Bone marrow (tissue), 2 donors: ENCODE measurements at regions not wholly inside any gene's neighbourhood (a gene's known extent, or its start where the extent isn't known, plus 50 kb on each side); places are given as distances from the start of the nearest gene placed in this dataset.

Experiments
- DNase-seq, 2 donors: peaks; one replicate each; lab custom pipeline; 2025; lab: John Stamatoyannopoulos, UW

GRCh38 chr2:12587729-12588522 is 128.8 kb upstream of the TRIB2 start:
- DNase-seq: peak; percentile 10 to 84

DNA sequence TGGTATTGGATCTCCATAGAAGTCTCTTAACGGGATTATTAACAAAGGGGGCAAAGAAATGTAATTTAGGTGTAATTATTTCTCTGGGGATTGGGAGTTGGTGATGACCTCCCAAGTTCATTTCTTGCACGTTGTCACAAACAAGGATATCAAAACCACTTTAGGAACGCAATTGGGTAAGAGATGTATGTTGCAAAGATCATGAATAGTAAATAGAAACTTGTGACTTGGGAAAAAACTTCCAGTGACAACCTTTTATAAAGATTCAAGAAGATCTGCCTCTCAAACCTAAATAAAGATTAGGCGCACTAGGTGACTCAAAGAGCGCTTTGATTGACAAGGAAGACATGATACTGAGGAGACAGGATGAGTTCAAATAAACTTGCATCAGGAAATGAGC is 127.8 kb upstream of the TRIB2 start:
- no peak for DNase-seq

- no peak for DNase-seq
These were observed 126.9 kb upstream of the TRIB2 start for GRCh38 chr2:12589802-12590320.

DNA sequence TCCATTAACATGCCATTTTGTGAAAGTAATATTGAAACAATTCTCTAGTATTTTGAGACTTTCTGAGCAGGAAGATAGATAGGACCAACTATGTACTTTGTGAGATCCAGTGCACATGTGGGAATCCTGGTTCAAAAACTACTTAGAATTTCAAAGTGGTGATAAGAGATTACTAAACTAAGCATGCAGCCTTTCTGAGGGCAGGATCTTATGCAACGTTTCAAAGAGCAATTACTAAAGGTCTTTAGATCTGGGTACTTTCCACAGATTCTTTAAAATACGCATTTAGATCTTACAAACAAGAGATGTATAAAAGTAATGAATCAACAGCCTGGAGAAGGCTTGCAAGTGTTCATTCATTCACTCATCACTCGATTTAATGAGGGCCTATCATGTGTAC is 124.4 kb upstream of the TRIB2 start:
- DNase-seq: no peak

- DNase-seq: no peak
These were observed 122.1 kb upstream of the TRIB2 start for GRCh38 chr2:12594590-12594989.

DNA sequence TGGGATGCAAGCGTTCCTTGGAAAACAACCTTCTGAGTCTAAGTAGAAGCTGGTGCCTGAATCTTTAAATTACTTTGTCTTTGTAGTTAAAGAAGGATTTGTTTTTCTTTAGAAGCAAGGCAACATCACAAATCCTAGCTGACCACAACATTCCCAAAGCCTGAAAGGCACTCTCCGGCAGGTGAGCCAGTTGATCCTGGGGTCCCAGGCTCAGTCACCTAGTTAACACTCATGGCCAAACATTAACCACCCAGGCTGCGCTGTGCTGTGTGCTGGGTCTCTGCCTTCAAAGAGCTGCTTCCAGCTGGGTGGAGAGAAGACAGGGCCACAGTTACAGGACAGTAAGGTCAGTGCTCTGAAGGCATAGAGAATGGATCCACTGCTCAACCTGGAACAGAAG is 120.0 kb upstream of the TRIB2 start:
- no peak for DNase-seq

- DNase-seq: no peak
These were observed 119.1 kb upstream of the TRIB2 start for GRCh38 chr2:12597610-12598009.

DNA sequence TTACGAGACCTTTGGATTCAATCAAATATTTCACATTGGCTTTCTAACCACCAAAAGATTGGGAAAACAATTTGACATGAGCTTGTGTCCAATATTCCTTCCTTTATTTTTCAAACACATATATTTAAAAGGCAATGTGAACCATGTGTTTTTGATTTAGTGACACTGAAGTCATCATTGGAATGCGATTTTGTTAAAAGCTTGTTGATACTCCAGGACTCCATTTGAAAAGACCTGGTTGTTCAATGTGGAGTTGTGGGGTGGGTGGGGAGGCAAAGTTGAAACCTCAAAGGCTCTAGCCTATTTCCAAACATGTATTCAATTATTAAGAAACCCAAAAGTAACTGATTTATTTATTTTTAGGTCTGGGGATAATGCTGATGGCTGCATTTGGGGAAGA is 114.1 kb upstream of the TRIB2 start:
- no peak for DNase-seq

GRCh38 chr2:12603781-12604295 is 112.9 kb upstream of the TRIB2 start:
- no peak for DNase-seq

DNA sequence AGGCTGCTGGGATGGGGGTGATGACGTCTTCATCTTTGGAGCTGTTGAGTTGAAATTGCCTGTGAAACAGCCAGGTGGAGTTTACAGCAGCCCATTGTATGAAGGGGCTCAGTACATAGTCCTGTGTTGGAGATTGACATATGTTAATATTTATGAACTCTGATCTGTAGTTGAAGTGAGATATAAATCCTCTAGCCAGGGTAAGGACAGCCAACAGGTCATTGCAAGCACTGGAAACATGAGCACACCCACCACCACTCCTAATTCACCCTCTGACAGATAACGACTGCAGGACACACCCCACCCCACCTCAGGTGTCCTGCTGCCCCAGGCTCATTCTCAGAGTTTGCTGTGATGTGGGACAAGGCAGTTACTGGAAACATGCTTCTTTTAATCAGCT is 112.4 kb upstream of the TRIB2 start:
- DNase-seq: no peak

- no peak for DNase-seq
These were observed 111.4 kb upstream of the TRIB2 start for GRCh38 chr2:12605366-12605765.

DNA sequence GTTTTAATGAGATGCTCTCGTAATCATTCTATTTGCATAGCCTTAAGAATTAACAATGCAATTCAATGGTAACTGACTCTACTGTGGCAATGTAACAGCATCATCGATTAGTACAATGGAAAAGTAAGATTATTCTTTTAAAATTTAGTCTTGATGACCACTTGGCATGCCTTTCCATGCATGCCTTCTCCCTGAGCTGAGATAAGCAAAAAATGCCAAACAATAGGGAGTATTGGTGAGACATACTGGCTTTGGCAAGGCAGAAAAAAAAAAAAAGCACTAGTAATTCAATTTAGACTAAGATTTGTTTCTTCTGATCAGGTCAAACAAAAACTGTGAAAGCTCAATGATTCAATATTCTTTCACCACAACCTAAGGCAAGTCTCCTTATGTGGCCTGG is 110.8 kb upstream of the TRIB2 start:
- DNase-seq: no peak

GRCh38 chr2:12606472-12607000 is 110.2 kb upstream of the TRIB2 start:
- DNase-seq: no peak

- DNase-seq: no peak
These were observed 108.8 kb upstream of the TRIB2 start for GRCh38 chr2:12607971-12608370.

GRCh38 chr2:12610314-12610713 is 106.4 kb upstream of the TRIB2 start:
- DNase-seq: no peak

- DNase-seq: no peak
These were observed 104.6 kb upstream of the TRIB2 start for GRCh38 chr2:12612168-12612567.

DNA sequence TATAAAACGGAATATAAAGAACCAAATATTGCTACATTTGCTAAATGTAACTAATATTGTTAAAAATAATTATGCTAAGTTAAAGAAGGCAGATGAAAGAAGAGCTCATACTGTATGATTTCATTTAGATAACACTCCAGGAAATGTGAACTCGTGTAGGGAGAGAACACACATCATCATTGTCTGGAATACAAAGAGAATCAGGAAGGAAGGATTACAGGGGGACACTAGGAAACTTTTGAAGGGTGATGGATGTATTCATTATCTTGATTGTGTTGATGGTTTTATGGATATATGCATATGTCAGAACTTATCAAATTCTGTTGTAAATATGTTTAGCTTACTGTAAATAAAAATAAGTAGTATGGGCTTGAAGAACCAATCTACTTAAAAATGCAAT is 104.1 kb upstream of the TRIB2 start:
- no peak for DNase-seq

DNA sequence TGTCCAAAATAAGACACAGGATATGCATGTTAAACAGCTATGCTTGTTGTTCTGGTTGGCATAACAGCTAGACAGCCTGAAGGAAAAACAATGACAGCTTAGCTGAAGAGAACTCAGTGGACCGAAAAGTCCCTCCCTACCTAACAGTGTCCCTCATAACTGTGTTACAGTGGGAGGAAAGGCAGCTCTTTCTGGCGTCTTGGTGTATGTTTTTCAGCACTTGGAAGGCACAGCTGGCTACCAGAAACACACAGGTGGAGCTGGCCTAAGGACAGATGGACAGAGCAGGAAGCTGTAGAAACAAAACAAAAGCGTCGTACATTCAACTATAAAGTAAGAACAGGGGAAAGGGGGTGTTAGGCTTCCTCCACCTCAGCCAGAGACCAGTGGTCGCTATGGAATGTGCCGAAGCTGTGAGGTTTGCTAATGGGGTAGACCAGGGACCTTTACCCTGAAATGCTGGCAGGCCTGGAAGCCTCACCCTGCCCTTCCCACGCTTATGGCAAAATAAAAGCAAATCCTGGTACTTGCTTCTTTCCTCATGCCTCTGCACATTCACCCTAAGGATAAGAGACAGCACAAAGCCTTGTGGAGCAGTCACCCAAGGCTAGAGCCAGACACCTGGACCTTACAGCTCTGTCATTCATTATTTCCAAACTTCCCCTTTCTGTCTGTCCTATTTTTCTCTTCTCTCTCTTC is 103.5 kb upstream of the TRIB2 start:
- DNase-seq: no peak

DNA sequence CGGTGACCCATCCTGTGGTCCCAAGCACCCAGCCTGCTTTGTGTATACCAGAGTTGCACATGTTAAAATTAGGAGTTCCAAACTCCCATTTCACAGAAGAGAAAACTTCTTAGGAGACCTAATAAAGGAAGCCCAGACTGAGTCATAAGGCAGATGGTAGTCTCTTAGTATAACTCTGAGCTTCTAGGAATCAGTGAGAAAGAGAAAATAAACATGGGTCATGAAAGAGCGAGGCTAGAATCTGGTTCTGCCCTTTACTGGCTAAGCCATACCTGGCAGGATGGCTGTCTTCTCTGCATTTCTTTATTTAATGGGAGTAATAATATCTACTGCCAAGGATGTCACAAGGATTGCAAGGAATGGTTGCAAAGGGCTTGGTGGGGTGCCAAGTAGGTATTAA is 101.2 kb upstream of the TRIB2 start:
- DNase-seq: no peak

DNA sequence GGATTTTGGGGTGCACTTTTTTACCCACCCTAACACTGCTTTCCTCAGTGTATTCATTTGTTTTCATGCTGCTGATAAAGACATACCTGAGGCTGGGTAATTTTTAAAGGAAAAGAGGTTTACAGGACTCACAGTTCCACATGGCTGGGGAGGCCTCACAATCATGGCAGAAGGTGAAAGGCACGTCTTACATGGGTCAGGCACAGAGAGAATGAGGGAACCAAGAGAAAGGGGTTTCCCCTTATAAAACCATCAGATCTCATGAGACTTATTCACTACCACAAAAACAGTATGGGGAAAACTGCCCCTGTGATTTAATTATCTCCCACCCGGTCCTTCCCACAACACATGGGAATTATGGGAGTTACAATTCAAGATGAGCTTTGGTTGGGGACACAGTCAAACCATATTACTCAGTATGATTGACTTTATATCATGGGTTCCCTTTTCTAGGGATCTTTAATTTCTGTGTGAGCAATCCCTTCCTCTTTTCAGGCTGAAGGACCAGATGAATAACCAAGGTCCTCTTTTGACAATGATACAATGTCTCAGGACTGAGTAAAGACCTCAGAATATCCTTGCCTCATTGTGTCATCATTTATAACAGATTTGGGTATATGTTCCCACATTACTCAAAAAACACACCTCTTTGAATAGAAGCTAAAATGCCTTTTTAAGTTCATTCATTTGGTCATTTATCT is 100.1 kb upstream of the TRIB2 start:
- peak in 1 of 2 donors; percentile 20 for DNase-seq

GRCh38 chr2:12617366-12617765 is 99.4 kb upstream of the TRIB2 start:
- DNase-seq: no peak

GRCh38 chr2:12617853-12618252 is 98.9 kb upstream of the TRIB2 start:
- no peak for DNase-seq
